DMS 273 treated with DMSO at 0.1 percent for 48 hours (cell line): ENCODE measurements at regions not wholly inside any gene's neighbourhood (a gene's known extent, or its start where the extent isn't known, plus 50 kb on each side); places are given as distances from the start of the nearest gene placed in this dataset.
"Not testable (repeated sequence)": the region's sequence is repeated elsewhere in the genome, so short reads cannot be mapped to it uniquely, and the experiment has no call there.

ENCODE experiments used
- DNase-seq: peaks from one replicate; lab custom pipeline; 2025; lab: John Stamatoyannopoulos, UW

DNA sequence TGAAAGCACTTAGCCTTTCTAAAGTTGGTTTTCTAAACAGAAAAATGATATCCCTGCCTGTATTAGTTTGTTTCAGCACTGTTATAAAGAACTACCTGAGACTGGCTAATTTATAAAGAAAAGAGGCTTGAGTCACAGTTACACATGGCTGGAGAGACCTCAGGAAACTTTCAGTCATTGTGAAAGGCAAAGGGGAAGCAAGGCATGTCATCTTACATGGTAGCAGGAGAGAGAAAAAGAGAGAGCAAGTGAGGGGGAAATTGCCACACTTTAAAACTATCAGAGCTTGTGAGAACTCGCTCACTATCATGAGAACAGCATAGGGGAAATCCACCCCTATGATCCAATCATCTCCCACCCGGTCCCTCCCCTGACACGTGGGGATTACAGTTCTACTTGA is 64.9 kb downstream of the FAM170A start:
- no peak for DNase-seq

DNA sequence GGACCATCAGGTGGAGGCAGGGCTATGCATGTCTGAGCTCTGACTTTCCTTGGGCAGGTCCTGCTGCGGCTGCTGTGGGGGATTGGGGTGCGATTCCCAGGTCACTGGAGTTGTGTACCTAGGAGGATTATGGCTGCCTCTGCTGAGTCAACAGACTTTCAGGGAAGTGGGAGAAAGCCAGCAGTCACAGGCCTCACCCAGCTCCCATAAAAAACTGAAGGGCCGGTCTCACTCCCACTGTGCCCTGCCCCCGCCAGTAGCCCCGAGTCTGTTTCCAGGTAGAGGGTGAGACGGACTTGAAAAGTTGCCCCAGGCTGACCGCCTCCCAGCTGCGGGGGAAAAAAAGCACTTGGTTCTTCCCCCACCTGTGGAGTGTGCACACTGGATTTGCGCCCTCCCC is 76.7 kb downstream of the FAM170A start:
- no peak for DNase-seq

DNA sequence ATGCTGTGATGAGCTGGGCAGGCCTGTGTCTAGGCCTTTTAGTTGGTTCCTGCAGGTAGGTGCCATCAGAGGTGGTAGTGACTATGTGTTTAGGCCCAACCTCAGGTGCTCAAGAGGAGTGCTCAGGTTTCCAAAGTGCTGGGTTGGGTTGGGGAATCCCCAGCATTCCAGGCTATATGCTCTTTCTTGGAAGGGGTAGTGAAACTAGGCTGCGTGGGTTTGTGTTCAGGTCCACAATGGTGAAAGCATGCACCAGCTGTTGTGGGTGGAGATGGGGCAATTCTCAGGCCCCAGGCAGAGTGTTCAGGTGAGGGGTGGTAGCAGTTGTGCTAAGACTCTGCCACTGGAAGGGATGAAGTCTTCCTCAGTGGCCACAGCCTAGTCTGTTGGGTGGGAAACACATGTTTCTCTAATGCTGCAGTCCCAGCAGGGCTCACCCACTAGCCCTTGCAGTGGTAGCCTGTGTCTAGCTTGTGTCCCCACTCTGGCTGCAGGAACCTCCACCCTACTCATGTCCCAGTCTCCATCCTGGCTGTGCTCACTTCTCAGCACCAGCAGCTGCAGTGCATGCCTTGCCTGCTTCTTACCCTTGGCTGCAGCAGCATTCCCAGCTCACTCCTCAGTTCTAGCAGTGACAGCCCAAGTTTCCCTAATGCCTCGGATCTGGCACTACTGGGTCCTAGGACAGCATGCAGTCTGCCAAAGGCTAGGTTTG is 78.9 kb downstream of the FAM170A start:
- no peak for DNase-seq

DNA sequence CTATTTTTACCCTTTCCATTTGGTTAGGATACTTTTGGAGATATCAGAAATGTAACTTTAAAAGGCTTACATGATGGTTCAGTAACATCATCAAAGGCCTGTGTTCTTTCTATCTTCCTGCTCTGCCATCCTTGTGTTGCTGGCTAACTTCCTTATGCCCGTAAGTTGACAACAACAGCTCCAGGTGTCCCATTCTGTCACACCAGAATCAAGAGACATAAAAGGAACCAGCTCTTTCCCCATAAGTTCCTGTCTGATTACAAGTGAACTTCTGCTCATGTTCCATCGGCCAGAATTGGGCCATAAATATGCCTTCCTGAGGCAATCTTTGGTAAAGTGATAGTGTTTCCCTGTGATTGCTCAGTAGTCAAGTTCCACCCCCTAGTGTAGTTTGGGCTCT is 92.4 kb downstream of the FAM170A start:
- no peak for DNase-seq

DNA sequence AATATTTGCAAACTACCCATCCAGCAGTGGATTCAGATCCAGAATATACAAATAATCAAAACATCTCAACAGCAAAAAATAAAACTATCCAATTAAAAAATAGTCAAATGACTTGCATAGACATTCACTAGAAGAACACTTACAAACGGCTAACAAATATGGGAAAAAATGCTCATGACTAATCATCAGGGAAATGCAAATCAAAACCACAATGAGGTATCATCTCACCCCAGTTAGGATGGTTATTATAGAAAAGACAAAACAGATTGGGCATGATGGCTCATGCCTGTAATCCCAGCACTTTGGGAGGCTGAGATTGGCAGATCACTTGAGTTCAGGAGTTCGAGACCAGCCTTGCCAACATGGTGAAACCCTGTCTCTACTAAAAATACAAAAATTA is 95.9 kb downstream of the FAM170A start:
- not testable (repeated sequence) for DNase-seq

DNA sequence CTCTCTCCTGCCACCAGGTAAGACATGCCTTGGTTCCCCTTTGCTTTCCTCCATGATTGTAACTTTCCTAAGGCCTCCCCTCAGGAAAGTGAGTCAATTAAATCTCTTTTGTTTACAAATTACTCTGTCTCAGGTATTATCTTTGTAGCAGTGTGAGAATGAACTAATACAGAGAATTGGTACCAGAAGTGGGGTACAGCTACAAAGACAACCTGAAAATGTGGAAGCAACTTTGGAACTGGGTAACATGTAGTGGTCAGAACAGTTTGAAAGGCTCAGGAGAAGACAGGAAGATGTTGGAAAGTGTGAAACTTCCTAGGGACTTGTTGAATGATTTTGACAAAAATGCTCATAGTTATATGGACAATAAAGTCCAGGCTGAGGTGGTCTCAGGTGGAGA is 97.2 kb downstream of the FAM170A start:
- no peak for DNase-seq

DNA sequence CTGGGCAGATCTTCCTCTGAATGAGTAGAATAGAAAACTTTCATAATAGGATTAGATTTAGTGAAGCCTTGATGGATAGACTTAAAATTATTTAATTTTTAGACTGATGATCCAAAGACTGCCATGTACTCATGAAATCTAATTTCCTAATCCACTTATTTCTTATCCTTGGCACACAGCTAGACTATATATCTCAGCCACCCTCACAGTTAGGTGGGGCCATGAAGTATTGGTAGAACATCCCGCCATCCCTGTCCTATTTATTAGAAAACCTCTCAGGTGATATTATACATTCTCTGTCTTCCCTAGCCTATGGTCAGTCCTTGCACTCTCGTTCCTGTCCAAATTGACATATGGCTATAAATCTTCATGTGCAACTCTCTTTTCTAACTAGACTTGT is 110.9 kb downstream of the FAM170A start:
- DNase-seq = no peak

DNA sequence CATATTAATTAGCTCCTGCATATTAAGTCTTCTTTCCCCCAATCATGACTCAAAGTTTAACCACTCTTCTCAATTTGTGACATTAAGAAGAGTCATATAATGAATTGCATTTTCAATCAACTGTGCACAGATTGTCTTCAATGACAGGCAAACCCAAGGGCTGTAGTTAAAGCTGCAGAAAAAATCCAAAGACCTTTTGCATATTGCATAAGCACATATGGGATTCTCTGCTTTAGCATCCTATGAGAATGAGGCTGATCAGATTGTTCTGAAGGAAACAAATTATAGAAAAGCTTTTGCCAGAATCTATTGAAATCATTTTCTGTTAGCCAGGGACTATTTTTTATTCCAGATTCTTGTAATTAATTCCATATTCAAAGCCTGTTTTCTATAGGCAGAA is 112.3 kb downstream of the FAM170A start:
- DNase-seq = no peak

DNA sequence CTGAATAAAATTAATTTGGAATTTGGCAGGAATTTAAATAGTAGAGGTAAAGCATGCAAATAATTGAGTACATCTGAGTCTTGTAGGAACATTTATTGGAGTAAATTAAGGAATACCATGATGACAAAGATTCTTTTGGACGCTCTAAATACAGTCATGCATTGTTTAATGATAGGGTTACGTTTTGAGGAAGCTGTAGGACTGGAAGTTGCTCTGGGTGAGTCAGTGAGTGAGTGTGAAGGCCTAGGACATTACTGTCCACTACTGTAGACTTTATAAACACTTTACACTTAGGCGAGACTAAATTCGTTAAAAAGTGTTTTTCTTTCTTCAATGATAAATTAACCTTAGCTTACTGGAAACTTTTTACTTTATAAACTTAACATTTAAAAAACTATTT is 113.0 kb downstream of the FAM170A start:
- DNase-seq = no peak

DNA sequence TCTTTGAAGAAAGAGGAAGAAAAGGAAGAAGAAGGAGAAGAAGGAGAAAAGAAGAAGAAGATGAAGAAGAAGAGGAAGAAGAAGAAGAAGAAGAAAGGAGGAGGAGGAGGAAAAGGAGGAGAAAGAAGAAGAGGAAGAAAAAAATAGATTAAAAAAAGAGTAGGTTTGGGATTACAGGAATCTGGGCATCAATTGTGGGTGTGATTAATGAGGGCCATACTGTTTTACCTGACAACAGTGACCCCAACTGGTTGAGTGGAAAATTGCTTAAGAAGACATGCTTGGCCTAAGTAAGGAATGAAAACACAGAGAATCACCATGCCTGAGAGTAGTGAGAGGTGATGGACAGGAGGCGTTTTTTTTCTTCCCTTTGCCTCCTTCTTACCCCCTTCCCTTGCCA is 114.6 kb downstream of the FAM170A start:
- peak; percentile 2 for DNase-seq

DNA sequence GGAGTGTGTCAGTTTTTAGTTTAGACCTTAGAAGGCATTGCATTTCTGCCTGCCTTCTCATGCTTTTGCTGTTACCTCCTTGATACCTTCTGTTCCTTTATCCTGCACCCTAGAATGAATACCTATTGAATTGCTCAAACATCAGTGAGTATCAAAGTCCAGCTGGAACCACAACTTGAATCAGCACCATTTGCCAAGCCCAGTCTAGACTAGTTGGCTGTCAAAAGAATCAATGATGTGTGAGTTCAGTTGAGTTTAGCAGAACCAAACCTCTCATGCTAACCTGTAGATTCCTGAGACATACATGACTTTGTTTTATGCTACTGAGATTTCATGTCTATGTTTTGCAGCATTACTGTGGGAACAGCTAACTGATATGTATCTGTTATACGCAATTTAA is 116.6 kb downstream of the FAM170A start:
- DNase-seq = no peak

DNA sequence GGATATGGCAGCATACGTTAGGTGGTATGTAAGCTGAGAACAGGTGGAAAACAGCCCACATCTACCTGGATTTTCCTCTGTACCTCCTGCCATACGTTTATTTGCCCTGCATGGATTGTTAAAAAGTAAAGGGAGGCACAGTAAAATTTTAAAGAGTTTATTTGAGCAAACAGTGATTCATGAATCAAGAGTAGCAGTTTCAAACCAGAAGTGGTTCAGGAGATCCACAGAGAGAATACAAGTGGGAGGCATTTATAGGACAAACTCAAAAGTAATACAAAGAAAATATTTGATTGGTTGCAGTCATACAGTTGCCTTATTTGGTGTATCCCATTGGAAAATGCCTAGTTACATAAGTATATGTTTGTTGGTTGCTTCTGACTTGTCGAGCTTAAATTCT is 117.6 kb downstream of the FAM170A start:
- DNase-seq = no peak

DNA sequence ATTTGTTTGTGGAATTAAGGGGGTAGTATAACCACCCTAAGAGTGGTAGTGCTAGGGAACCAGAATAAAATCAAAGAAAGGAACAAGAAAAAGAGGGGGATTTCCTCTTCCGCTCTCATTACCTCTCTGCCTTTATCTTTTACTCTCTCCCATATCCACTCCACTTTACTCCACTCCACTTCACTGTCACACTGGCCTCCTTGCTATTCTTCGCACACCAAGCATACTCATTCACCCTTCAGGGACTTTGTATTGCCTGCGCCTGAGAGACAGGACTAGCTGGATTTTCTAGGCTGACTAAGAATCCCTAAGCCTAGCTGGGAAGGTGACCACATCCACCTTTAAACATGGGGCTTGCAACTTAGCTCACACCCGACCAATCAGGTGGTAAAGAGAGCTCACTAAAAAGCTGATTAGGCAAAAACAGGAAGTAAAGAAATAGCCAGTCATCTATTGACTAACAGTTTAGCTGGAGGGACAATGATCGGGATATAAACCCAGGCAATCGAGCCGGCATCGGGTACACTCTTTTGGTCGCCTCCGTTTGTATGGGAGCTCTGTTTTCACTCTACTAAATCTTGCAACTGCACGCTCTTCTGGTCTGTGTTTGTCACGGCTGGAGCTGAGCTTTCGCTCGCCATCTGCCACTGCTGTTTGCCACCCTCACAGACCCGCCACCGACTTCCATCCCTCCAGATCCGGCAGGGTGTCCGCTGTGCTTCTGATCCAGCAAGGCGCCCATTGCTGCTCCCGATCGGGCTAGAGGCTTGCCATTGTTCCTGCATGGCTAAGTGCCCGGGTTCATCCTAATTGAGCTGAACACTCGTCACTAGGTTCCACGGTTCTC is 121.8 kb downstream of the FAM170A start:
- no peak for DNase-seq

DNA sequence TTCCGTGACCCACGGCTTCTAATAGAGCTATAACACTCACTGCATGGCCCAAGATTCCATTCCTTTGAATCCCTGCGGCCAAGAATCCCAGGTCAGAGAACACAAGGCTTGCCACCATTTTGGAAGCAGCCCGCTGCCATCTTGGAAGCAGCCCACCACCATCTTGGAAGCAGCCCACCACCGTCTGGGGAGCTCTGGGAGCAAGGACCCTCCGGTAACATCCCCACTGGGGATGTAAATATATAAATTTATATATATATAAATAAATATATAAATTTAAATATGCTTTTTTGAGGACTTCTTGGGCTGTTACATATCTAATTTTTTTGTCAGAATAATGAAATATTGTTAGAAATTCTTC is 122.4 kb downstream of the FAM170A start:
- no peak for DNase-seq

DNA sequence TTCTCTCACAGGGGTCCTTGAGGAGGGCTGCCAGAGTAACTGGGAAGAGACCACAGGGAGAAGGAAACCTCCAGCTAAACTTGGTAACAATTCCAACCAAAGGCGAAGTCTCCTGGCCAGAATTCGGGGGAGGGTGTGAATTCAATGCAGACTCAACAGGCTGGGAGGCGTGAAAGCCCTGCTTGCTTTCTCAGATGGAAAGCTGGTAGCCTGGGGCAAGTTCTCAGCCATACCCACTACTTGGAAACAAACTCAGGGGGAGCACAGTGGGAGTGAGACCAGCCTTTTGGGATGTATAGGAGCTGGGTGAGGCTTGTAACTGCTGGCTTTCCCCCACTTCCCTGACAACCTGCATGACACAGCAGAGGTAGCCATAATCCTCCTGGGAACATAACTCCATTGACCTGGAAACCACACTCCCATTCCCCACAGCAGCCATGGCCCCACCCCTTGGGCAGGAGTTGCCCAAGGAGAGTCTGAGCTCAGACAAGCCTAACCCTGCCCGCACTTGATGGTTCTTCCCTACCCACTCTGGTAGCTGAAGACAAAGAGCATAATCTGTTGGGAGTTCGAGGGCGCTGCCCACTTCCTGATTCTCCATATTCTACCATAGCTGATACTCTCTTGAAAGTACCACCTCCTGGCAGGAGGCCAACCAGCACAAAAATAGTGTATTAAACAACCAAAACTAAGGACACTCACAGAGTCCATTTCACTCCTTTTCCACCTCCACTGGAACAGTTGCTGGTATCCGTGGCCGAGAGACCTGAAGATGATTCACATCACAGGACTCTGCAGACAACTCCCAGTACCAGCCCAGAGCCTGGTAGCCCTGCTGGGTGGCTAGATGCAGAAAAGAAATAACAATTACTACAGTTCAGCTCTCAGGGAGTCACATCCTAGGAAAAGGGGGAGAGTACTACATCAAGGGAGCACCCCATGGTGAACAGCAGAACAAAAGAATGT is 123.8 kb downstream of the FAM170A start:
- no peak for DNase-seq

DNA sequence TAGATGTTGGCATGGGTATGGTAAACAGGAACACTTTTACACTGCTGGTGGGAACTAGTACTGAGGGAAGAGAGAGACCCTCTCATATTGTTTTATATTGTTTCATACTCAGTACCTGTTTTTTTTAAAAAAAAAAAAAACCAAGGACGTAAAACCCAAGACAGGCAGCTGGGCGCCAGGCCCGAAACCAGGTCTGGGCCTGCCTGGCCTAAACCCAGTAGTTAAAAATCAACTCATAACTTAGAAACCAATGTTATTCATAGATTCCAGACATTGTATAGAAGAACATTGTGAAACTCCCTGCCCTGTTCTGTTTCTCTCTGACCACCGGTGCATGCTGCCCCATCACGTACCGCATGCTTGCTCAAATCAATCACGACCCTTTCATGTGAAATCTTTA is 125.5 kb downstream of the FAM170A start:
- DNase-seq = not testable (repeated sequence)

DNA sequence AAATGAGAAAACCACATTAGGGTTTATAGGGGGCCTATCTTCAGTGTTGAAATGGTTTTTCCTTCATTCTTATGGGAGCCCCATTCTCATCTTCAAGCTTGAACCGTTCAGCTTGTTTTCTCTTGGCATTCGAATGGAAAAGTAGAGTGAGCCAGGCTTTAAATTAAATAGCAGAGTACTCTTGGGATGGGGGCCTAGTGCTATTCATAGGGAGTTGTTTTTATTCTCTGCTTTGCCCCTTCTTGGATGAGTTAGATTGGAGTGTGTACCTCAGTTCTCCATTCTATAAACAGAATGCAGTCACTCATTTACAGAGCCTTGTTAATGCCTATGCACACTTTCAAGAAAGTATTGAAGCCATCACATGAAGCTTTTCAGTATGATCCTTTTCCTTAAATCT is 127.9 kb downstream of the FAM170A start:
- DNase-seq = no peak

DNA sequence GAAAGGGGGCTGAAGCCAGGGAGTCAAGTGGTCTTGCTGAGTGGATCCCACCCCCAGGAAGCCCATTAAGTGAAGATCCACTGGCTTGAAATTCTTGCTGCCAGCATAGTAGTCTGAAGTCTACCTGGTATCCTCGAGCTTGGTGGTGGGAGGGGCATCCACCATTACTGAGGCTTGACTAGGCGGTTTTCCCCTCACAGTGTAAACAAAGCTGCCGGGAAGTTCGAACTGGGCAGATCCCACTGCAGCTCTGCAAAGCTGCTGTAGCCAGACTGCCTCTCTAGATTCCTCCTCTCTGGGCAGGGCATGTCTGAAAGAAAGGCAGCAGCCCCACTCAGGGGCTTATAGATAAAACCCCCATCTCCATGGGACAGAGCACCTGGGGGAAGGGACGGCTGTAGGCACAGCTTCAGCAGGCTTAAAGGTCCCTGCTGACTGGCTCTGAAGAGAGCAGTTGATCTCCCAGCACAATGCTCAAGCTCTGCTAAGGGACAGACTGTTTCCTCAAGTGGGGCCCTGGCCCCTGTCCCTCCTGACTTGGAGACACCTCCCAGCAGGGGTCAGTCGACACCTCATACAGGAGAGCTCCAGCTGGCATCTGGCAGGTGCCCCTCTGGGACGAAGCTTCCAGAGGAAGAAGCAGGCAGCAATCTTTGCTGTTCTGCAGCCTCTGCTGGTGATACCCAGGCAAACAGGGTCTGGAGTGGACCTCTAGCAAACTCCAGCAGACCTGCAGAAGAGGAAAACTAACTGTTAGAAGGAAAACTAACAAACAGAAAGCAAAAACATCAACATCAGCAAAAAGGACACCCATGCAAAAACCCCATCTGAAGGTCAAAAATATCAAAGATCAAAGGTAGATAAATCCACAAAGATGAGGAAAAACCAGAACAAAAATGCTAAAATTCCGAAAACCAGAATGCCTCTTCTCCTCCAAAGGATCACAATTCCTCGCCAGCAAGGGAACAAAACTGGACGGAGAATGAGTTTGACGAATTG is 140.6 kb downstream of the FAM170A start:
- DNase-seq = not testable (repeated sequence)

DNA sequence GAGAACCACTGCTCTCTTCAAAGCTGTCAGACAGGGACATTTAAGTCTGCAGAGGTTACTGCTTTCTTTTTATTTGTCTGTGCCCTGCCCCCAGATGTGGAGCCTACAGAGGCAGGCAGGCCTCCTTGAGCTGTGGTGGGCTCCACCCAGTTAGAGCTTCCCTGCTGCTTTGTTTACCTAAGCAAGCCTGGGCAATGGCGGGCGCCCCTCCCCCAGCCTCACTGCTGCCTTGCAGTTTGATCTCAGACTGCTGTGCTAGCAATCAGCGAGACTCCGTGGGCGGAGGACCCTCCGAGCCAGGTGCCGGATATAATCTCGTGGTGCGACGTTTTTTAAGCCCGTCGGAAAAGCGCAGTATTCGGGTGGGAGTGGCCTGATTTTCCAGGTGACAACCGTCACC is 150.8 kb downstream of the FAM170A start:
- not testable (repeated sequence) for DNase-seq

DNA sequence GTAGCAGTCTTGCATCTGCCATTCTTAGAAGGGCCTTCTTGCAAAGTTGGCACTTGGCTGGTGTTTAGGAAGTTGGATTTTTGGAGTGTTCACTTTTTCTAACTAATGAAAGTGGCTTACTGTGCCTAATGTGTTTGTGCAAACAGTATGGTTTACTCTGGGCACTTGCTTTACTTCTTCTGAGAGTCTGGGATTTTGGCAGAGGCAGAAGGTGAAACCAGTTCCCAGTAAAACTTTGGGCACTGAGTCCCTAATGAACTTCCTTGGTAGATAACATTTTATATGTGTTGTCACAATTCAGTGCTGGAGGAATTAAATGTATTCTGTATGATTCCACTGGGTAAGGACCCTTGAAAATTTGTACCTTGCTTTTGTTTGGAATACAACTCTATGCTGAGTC is 155.7 kb downstream of the FAM170A start:
- no peak for DNase-seq

DNA sequence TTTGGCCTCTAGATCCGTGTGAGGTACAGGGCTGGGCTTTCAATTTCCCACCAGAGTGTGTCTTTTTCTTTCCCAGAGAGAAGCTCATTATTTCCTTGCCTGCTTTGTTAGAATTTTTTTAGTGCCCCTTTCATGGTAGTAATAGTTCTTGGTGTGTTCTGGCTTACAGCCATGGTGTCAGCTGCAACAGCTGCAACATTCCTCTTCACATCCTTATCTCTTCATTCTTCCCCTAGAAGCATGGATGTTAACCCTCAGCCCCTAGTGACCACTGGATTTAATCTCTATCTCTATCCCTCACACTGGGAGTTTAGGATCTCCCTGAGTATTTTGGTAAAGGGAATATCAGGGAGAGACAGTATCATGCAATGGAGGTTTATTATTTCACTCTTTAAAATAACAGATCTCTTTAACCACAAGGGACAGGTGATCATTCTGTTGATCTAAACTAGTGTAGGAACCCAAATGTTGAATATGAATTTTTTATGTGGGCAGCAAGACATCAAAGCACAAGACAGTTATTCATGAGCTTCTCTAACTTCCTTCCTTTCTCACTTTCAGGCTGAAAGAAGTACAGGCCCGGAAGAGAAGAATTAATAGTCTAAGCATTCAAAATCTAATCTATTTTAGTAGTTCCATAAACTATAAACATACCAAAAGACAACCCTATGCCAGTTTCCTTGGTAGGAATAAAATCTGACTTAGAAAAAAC is 160.2 kb downstream of the FAM170A start:
- DNase-seq = no peak
